Left ventricle myocardium superior (tissue), 1 donor: ENCODE measurements at regions not wholly inside any gene's neighbourhood (a gene's known extent, or its start where the extent isn't known, plus 50 kb on each side); places are given as distances from the start of the nearest gene placed in this dataset.

Experiments used
- ATAC-seq: fragments of 200-7000 bp; cut with Tn5 transposase; one replicate; pipeline ENCODE4 v1.9.1; 2020; ENCODE audit warnings: mild to moderate bottlenecking, moderate library complexity
- DNase-seq: peaks from one replicate; pipeline ENCODE4 v3.0.0-alpha.2; 2020
- intact Hi-C: fragments of 100-400 bp; cut with micrococcal nuclease; formaldehyde crosslinking; loops from one replicate; pipeline ENCODE4 v1.11.0; 2022
- donor health status: DM: no; HTN: yes; CAD: no; lungs with severe emphysema.

- no peak for DNase-seq
- intact Hi-C loops = no loop called here
- no peak for ATAC-seq
Observed at GRCh38 chr17:77745702-77746101, 212.8 kb upstream of the TNRC6C start.

- ATAC-seq = no peak
- intact Hi-C loops = no loop called here
- DNase-seq = no peak
Observed at GRCh38 chr17:77746393-77746792, 212.1 kb upstream of the TNRC6C start.

GRCh38 chr17:77746896-77747554, 211.5 kb upstream of the TNRC6C start:
- DNase-seq (no peak), ATAC-seq (no peak)
- intact Hi-C loops = no loop called here

- ATAC-seq (no peak), DNase-seq (no peak)
- intact Hi-C loops = no loop called here
Observed at GRCh38 chr17:77748436-77748835, 210.1 kb upstream of the TNRC6C start.

- intact Hi-C loops = no loop called here
- no peak for ATAC-seq
- no peak for DNase-seq
Observed at GRCh38 chr17:77749321-77749751, 209.2 kb upstream of the TNRC6C start.

GRCh38 chr17:77749989-77750388, 208.5 kb upstream of the TNRC6C start:
- intact Hi-C loops = no loop called here
- DNase-seq = no peak
- no peak for ATAC-seq

- intact Hi-C loops = no loop called here
- DNase-seq (no peak), ATAC-seq (no peak)
Observed at GRCh38 chr17:77750427-77751043, 208.0 kb upstream of the TNRC6C start.

- no peak for ATAC-seq
Observed at GRCh38 chr17:77753246-77753645, 205.3 kb upstream of the TNRC6C start.

GRCh38 chr17:77753691-77754245, 204.7 kb upstream of the TNRC6C start:
- no peak for DNase-seq
- intact Hi-C loops = no loop called here
- ATAC-seq = no peak

More at GRCh38 chr17:77753246-77753645, 205.3 kb upstream of the TNRC6C start:
- no peak for DNase-seq
- intact Hi-C loops = no loop called here

GRCh38 chr17:77754956-77755355, 203.5 kb upstream of the TNRC6C start:
- ATAC-seq = no peak

GRCh38 chr17:77755410-77755963, 203.0 kb upstream of the TNRC6C start:
- DNase-seq (no peak), ATAC-seq (no peak)
- intact Hi-C loops = no loop called here

More at GRCh38 chr17:77754956-77755355, 203.5 kb upstream of the TNRC6C start:
- no peak for DNase-seq
- intact Hi-C loops = no loop called here

- DNase-seq (no peak), ATAC-seq (peak; percentile 71)
- intact Hi-C loops = no loop called here
Observed at GRCh38 chr17:77756028-77756427, 202.5 kb upstream of the TNRC6C start.

- no peak for ATAC-seq
- intact Hi-C loops = no loop called here
- DNase-seq = no peak
Observed at GRCh38 chr17:77756846-77757560, 201.5 kb upstream of the TNRC6C start.

- intact Hi-C loops = no loop called here
- ATAC-seq = no peak
- no peak for DNase-seq
Observed at GRCh38 chr17:77757561-77757898, 201.0 kb upstream of the TNRC6C start.

GRCh38 chr17:77763023-77763422, 195.5 kb upstream of the TNRC6C start:
- no peak for ATAC-seq
- intact Hi-C loops = no loop called here
- DNase-seq = no peak

- no peak for DNase-seq
- no peak for ATAC-seq
- intact Hi-C loops = no loop called here
Observed at GRCh38 chr17:77763575-77763974, 194.9 kb upstream of the TNRC6C start.

- no peak for ATAC-seq
- intact Hi-C loops = no loop called here
- DNase-seq = no peak
Observed at GRCh38 chr17:77765292-77765691, 193.2 kb upstream of the TNRC6C start.

GRCh38 chr17:77767148-77767547, 191.4 kb upstream of the TNRC6C start:
- ATAC-seq (no peak), DNase-seq (no peak)
- intact Hi-C loops = no loop called here

GRCh38 chr17:77768248-77768852, 190.2 kb upstream of the TNRC6C start:
- intact Hi-C loops = no loop called here
- ATAC-seq (no peak), DNase-seq (no peak)

- ATAC-seq = no peak
- intact Hi-C loops = no loop called here
- no peak for DNase-seq
Observed at GRCh38 chr17:77769215-77769614, 189.3 kb upstream of the TNRC6C start.
